PC-3 (cell line): ENCODE measurements at regions not wholly inside any gene's neighbourhood (a gene's known extent, or its start where the extent isn't known, plus 50 kb on each side); places are given as distances from the start of the nearest gene placed in this dataset.

Experiments
- ATAC-seq: fragments of 200-7000 bp; cut with Tn5 transposase; 2 replicates; pipeline ENCODE4 v1.9.1; 2020; ENCODE audit warnings: mild to moderate bottlenecking, moderate library complexity
- BruUV-seq: library from RNA; stranded (reverse); fragments of 400-500 nt; replicated peaks from 2 replicates; lab custom pipeline; 2021; lab: Mats Ljungman, UMichigan
- CTCF ChIA-PET: fragments of 300-600 bp; sonication (Branson Sonifier 250); formaldehyde crosslinking; loops from one replicate; lab custom pipeline; 2022; ENCODE audit warnings: antibody characterized with exemption; lab: Charles Lee
- POLR2A ChIA-PET: fragments of 300-600 bp; sonication (Branson Sonifier 250); formaldehyde crosslinking; loops from one replicate; lab custom pipeline; 2022; ENCODE audit warnings: antibody characterized with exemption; ENCODE audit not compliant: unreplicated experiment; lab: Charles Lee
- DNase-seq: peaks from one replicate; pipeline ENCODE4 v3.0.0-alpha.2; 2015
- H2AFZ ChIP-seq: fragments of 300-600 bp; sonication (generic); 2 replicates; pipeline ENCODE4 v1.6.0; 2016; ENCODE audit warnings: antibody characterized with exemption, low read length
- H3F3A ChIP-seq: fragments of 300-600 bp; sonication (generic); one replicate; pipeline ENCODE4 v1.6.0; 2017; ENCODE audit warnings: antibody characterized with exemption, low read length, control low read depth, mild to moderate bottlenecking; ENCODE audit not compliant: unreplicated experiment
- H3K27ac ChIP-seq: fragments of 300-600 bp; sonication (generic); 2 replicates; pipeline ENCODE4 v1.5.1; 2016; ENCODE audit warnings: mild to moderate bottlenecking, low read length
- H3K27me3 ChIP-seq: fragments of 300-600 bp; sonication (generic); 2 replicates; pipeline ENCODE4 v1.6.1; 2016; ENCODE audit warnings: low read length, mixed read lengths
- H3K36me3 ChIP-seq: fragments of 300-600 bp; sonication (generic); 2 replicates; pipeline ENCODE4 v1.6.1; 2016; ENCODE audit warnings: low read depth, mixed run types, low read length, mixed read lengths
- H3K4me1 ChIP-seq: fragments of 300-600 bp; sonication (generic); 2 replicates; pipeline ENCODE4 v1.5.1; 2016; ENCODE audit warnings: low read length; ENCODE audit not compliant: insufficient read depth
- H3K4me2 ChIP-seq: fragments of 300-600 bp; sonication (generic); 2 replicates; pipeline ENCODE4 v1.6.0; 2016; ENCODE audit warnings: low read length
- H3K4me3 ChIP-seq: fragments of 300-600 bp; sonication (generic); 2 replicates; pipeline ENCODE4 v1.5.1; 2016; ENCODE audit warnings: mild to moderate bottlenecking, low read length, mixed read lengths
- H3K79me2 ChIP-seq: fragments of 300-600 bp; sonication (generic); 2 replicates; pipeline ENCODE4 v1.6.1; 2017; ENCODE audit warnings: low read length, mixed read lengths
- H3K9ac ChIP-seq: fragments of 300-600 bp; sonication (generic); 2 replicates; pipeline ENCODE4 v1.6.0; 2016; ENCODE audit warnings: mild to moderate bottlenecking, low read length
- H3K9me2 ChIP-seq: fragments of 300-600 bp; sonication (generic); replicated peaks from 2 replicates; pipeline ENCODE4 v1.6.1; 2016; ENCODE audit warnings: mixed run types, low read length, mixed read lengths
- H3K9me3 ChIP-seq: fragments of 300-600 bp; sonication (generic); 2 replicates; pipeline ENCODE4 v1.6.1; 2016; ENCODE audit warnings: low read length, mixed read lengths
- H4K20me1 ChIP-seq: fragments of 300-600 bp; sonication (generic); 2 replicates; pipeline ENCODE4 v1.6.1; 2016; ENCODE audit warnings: low read length, mixed read lengths
- EZH2 ChIP-seq: fragments of 300-600 bp; sonication (generic); IDR thresholded peaks from one replicate; pipeline ENCODE4 v1.6.1; 2017; ENCODE audit warnings: antibody characterized with exemption, mild to moderate bottlenecking, low read length; ENCODE audit not compliant: unreplicated experiment
- EZH2phosphoT487 ChIP-seq: fragments of 300-600 bp; sonication (generic); IDR thresholded peaks from 2 replicates; pipeline ENCODE4 v1.6.1; 2018; ENCODE audit warnings: mild to moderate bottlenecking, antibody characterized with exemption, low read length, borderline replicate concordance
- intact Hi-C: fragments of 100-400 bp; cut with micrococcal nuclease; formaldehyde crosslinking; loops from 2 replicates; pipeline ENCODE4 v1.9.0; 2023
- TF ChIP-seq, protein P1 (sequence below): fragments of 300-600 bp; sonication (generic); conservative IDR thresholded peaks from 2 replicates; pipeline ENCODE4 v1.5.1; 2017; ENCODE audit warnings: antibody characterized with exemption, low read depth, mild to moderate bottlenecking, low read length

DNA sequence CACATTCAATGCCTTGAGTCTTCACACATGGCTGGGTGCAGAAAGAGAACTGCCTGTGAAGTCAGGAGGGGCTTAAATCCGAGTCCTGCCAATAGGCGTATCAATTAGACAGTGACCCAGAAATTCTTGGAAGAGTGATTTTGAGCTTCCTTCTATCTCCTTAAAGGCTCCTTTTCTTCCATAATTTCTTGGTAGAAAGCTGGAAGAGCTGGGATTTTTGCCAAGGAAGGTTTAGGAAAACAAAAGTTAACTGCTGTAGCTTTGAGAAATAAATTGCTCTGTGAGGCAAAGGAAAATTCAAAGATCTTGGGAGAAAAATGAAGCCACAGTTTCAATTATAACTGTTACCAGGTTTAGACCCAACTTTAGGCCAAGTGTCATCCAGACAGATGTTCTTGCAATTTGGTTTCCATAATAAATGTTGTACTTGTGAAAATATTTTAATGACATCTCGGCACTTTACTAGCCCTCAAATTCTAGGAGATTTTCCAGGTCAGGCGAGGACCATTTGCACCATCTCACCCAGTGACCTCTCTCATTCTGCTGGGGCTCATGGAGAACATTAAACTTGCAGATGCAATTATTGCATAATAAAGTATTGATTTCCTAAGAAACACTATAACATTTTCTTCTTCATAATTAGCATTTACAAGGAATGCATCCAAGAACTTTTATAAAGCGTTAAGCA lies 329.7 kb upstream of the MEIS1 start:
- BruUV-seq: no TSS peak
- intact Hi-C loops: no loop called here
- H3K4me1 ChIP-seq: no peaks in the 10 kb centered on the region
- no peaks in the 10 kb centered on the region for H3K36me3 ChIP-seq
- H3K27me3 ChIP-seq: peaks cover 14% of the 10 kb centered on the region; the same call in 1 of the 2 replicates
- H3K27ac ChIP-seq: no peak overlapping the region
- no peak for TF ChIP-seq EZH2
- no peak for TF ChIP-seq EZH2phosphoT487
- TF ChIP-seq, protein P1, sequence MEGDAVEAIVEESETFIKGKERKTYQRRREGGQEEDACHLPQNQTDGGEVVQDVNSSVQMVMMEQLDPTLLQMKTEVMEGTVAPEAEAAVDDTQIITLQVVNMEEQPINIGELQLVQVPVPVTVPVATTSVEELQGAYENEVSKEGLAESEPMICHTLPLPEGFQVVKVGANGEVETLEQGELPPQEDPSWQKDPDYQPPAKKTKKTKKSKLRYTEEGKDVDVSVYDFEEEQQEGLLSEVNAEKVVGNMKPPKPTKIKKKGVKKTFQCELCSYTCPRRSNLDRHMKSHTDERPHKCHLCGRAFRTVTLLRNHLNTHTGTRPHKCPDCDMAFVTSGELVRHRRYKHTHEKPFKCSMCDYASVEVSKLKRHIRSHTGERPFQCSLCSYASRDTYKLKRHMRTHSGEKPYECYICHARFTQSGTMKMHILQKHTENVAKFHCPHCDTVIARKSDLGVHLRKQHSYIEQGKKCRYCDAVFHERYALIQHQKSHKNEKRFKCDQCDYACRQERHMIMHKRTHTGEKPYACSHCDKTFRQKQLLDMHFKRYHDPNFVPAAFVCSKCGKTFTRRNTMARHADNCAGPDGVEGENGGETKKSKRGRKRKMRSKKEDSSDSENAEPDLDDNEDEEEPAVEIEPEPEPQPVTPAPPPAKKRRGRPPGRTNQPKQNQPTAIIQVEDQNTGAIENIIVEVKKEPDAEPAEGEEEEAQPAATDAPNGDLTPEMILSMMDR: no peak
- no peak for ATAC-seq
- H4K20me1 ChIP-seq: no peaks in the 10 kb centered on the region
- POLR2A ChIA-PET: no interaction called here
- no peak overlapping the region for H3K4me3 ChIP-seq
- H3K9me3 ChIP-seq: no peaks in the 10 kb centered on the region
- H3K79me2 ChIP-seq: no peaks in the 10 kb centered on the region
- CTCF ChIA-PET: no interaction called here
- no peak overlapping the region for H2AFZ ChIP-seq
- DNase-seq: no peak
- no peak overlapping the region for H3K4me2 ChIP-seq
- no peaks in the 10 kb centered on the region for H3K9me2 ChIP-seq
- H3F3A ChIP-seq: no peaks in the 10 kb centered on the region
- no peak overlapping the region for H3K9ac ChIP-seq

DNA sequence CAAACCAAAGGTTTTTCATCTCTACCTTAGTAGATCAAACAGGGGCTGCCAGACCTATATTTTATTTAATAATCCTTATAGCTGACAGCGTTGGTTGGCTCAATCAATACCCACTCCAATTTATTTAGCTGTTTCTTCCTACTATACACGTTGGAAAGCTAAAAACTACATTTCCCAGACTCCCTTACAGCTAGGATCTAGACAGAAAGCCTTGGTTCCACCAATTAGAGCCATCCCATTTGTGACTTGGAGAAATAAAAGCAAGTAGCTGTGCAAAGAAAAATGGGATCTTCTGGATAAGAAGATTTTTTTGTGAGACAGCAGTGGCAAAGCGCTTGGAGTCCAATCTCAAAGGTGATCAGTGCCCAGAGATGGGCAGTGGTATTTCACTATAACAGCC lies 331.3 kb upstream of the MEIS1 start:
- no peak for TF ChIP-seq EZH2
- TF ChIP-seq, protein P1: no peak
- no peak for TF ChIP-seq EZH2phosphoT487
- no peaks in the 10 kb centered on the region for H3K9me3 ChIP-seq
- no peak overlapping the region for H3K4me2 ChIP-seq
- no peaks in the 10 kb centered on the region for H3K4me1 ChIP-seq
- H3K27ac ChIP-seq: no peak overlapping the region
- no peak for DNase-seq
- H3K4me3 ChIP-seq: no peak overlapping the region
- H3F3A ChIP-seq: no peaks in the 10 kb centered on the region
- ChIA-PET POLR2A (no interaction called here), CTCF (no interaction called here)
- no peak overlapping the region for H2AFZ ChIP-seq
- peaks cover 10% of the 10 kb centered on the region; the same call in 1 of the 2 replicates for H3K27me3 ChIP-seq
- no TSS peak for BruUV-seq
- H4K20me1 ChIP-seq: no peaks in the 10 kb centered on the region
- intact Hi-C loops: no loop called here
- H3K9me2 ChIP-seq: no peaks in the 10 kb centered on the region
- H3K9ac ChIP-seq: no peak overlapping the region
- no peak for ATAC-seq
- H3K36me3 ChIP-seq: no peaks in the 10 kb centered on the region
- H3K79me2 ChIP-seq: no peaks in the 10 kb centered on the region

DNA sequence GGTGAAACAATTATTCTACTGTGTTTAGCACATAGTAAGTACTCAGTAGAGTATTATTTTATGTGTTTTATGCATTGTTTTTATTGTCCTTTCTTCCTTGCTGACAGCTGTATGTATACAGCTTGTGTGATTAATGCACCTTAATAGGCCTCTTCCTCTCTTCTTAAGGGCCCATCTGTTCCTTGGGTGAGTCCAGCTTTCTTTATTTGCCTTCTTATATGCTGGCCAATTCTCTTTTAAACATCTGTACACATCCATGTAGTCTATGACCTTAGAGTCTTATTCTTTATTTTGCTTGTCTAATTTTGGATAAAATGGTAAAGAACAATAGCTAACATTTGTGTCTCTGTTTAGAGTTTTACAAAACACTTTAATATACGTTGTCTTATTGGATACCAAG lies 333.7 kb upstream of the MEIS1 start:
- Histone ChIP-seq H4K20me1 (no peaks in the 10 kb centered on the region), H3F3A (no peaks in the 10 kb centered on the region), H3K9ac (no peak overlapping the region), H3K27me3 (peaks cover 10% of the 10 kb centered on the region; the same call in 1 of the 2 replicates), H2AFZ (no peak overlapping the region), H3K79me2 (no peaks in the 10 kb centered on the region), H3K27ac (no peak overlapping the region), H3K36me3 (no peaks in the 10 kb centered on the region), H3K4me2 (no peak overlapping the region), H3K4me3 (no peak overlapping the region), H3K9me3 (no peaks in the 10 kb centered on the region), H3K9me2 (no peaks in the 10 kb centered on the region), H3K4me1 (no peaks in the 10 kb centered on the region)
- intact Hi-C loops: no loop called here
- no TSS peak for BruUV-seq
- CTCF ChIA-PET: no interaction called here
- POLR2A ChIA-PET: no interaction called here
- ATAC-seq: no peak
- DNase-seq: no peak
- TF ChIP-seq EZH2 (no peak), EZH2phosphoT487 (no peak)
- TF ChIP-seq, protein P1: no peak
